Right lung (tissue), 2 donors: ENCODE measurements at regions not wholly inside any gene's neighbourhood (a gene's known extent, or its start where the extent isn't known, plus 50 kb on each side); places are given as distances from the start of the nearest gene placed in this dataset.

Experiments
- DNase-seq, 2 donors: peaks; one replicate each; pipeline ENCODE4 v3.0.0-alpha.2; 2013

GRCh38 chr18:67969458-67969857 lies 452.9 kb upstream of the DSEL start:
- no peak for DNase-seq

- no peak for DNase-seq
Observed at GRCh38 chr18:67966224-67966623, 449.7 kb upstream of the DSEL start.

GRCh38 chr18:67964462-67964861 lies 447.9 kb upstream of the DSEL start:
- DNase-seq = no peak

GRCh38 chr18:67961701-67962440 lies 445.4 kb upstream of the DSEL start:
- no peak for DNase-seq

DNA sequence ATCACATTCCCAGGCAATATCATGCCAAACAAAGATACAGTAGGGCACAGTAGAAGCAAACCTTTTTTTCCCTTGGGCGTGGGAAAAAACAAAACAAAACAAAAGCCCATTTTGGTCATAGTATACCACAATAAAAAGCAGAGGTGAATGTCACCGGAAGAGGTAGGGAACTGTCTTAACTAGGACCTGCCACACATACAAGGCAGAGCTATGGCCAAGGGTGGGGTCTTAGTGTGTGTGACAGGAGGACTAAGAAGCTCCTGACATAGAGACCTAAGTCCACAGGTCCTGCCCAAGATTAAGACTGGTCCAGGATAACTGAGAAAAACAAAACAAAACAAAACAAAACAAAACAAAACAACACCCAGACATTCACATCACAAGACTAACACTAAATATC lies 441.2 kb upstream of the DSEL start:
- DNase-seq = no peak

DNA sequence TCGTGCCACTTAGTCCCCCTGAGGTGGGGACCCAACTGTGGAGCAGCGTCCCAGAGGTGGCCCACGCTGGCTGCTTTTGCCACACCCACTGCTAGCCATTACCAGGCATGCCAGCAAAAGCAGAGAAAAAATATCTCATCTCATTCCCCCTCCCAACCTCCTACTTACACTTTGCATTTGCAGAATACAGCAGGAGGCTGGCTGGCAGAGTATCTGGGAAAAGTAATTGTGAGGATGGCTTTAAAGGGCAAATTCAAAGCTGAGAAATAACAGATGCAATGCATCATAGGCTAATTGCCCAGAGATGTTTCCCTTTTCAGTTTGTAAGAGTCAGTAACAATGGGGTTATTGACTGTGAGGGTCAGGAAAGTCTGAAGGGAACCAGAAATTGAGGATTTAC lies 438.1 kb upstream of the DSEL start:
- no peak for DNase-seq

DNA sequence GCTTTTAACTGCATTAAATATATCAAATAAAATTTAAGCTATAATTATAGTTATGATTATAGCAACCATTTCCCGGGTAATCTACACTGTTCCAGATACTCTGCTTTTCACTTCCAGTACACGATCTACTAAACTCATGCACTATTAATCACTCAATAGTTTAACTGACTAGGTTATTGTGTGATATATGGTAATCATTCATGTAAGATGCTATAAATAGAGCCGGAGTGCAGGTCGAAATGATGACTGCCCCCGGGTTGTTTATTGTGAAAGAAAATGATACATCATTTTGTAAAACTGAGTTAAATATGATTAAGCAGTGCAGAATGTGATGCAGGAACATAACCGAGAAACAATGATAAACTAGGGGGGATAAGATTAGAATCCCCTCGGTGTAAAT lies 434.6 kb upstream of the DSEL start:
- DNase-seq = no peak

- peak in 1 of 2 donors; percentile 5 for DNase-seq
Observed at GRCh38 chr18:67938660-67939059, 422.1 kb upstream of the DSEL start.

DNA sequence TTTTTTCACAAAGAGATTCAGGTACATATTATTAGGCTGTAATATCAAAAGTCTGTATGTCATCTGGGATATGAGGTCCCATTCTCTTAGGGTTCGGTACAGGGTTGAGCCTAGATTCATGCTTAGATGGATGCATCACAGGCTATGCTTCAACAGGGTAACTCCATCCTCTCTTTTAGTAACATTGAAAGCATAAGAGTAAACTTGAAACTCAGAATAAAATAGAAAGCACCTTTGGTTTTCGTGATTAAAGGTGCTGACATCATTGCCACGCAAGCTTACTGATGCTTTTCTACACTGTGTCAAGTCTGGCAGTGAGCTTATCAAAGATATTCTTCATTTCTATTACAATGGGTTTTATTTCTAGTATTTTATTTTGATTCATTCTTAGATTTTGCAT lies 419.1 kb upstream of the DSEL start:
- no peak for DNase-seq

GRCh38 chr18:67933271-67933670 lies 416.8 kb upstream of the DSEL start:
- DNase-seq = no peak

GRCh38 chr18:67932271-67932670 lies 415.8 kb upstream of the DSEL start:
- DNase-seq = no peak

GRCh38 chr18:67926929-67927864 lies 410.7 kb upstream of the DSEL start:
- DNase-seq = no peak

- DNase-seq = no peak
Observed at GRCh38 chr18:67924656-67925055, 408.1 kb upstream of the DSEL start.

DNA sequence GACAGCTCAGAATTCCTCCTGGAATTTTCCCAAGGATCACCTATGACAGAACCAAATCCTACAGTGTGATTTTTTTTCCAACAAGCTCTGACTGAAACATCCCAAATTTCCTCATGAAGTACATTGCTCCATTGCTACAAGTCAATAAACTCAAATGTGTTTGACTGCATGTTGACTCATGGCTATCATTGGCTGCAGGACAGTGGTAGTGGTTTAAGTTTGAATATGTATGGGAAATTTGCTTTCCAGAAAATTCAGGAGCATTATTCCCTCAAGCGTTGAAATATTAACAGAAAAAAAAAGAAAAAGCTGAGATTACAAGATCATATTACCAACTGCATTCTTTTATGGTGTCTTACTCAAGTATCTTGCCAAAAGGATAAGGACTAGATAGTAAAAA lies 402.8 kb upstream of the DSEL start:
- DNase-seq = no peak

DNA sequence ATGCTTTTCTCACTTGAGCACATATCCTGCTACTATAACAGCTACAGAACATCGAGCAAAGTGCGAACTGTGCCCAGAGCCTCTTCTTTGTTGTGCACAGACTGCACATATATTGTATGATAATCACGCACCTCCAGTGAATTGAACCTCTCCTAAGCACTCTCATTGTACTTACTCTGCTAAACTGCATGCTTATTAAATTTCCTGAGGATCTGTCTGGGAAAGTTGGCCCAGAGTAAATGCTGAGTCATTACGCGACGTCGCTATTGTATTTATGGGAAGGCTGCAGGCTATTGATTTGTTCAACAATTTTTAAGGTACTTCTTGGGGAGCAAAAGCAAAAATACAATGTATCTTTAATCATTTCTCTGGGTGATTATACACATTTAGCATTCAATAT lies 399.6 kb upstream of the DSEL start:
- no peak for DNase-seq

GRCh38 chr18:67913040-67913439 lies 396.5 kb upstream of the DSEL start:
- no peak for DNase-seq

GRCh38 chr18:67901573-67901972 lies 385.1 kb upstream of the DSEL start:
- DNase-seq = no peak

DNA sequence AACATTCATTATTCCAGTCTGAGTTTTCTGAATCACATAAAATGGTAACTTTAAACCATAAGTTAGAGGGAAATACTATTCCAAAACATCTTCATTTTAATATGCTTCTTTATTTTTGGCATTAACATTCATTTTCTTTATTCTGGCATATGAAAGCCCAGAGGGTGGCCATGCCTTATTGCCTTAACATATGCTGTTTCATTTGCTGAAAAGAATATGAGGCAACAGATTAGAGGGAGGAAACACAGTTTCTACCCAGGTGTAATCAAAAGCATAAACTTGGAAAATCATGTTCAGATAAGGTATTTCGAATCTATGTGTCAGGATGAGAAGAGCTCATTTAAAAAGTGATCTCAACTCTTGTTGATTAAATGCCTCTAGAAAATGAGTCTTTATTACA lies 379.9 kb upstream of the DSEL start:
- no peak for DNase-seq

DNA sequence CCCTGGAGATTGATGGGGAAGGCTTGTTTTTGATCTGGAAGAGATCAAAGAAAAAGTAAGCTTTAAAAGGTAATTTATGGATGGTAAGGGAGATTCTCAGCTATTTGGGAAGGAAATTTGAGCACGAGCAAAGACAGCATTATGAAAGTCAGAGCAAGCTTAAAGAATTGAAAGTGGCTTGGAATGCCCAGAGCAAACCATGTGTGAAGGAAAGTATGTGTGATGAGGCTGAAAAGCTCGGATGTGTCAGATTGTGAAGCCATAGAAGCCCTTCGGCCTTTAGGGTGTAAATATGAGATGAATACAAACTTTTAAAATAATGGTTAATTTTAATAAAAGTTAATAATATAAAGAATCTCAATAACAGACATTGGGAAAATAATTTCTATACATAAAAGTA lies 377.4 kb upstream of the DSEL start:
- DNase-seq = no peak

- no peak for DNase-seq
Observed at GRCh38 chr18:67876871-67877270, 360.4 kb upstream of the DSEL start.

GRCh38 chr18:67875944-67876343 lies 359.4 kb upstream of the DSEL start:
- no peak for DNase-seq

DNA sequence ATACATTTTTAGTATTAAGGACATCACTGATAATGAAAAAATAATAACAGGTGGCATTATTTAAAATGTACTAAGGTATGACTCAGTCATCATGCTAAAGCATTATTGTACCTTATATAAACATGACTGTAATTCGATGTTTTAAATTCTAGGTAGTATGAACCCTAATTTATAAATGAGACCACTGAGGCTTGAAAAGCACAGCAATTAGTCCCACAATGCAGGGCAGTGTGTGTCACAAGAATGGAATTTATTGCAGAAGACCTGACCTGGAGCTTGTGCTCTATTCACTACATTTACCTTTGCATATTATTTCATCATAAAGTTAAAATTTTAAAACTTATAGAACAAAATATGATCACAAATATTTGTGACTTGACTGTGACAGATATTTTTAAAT lies 358.5 kb upstream of the DSEL start:
- DNase-seq = no peak

DNA sequence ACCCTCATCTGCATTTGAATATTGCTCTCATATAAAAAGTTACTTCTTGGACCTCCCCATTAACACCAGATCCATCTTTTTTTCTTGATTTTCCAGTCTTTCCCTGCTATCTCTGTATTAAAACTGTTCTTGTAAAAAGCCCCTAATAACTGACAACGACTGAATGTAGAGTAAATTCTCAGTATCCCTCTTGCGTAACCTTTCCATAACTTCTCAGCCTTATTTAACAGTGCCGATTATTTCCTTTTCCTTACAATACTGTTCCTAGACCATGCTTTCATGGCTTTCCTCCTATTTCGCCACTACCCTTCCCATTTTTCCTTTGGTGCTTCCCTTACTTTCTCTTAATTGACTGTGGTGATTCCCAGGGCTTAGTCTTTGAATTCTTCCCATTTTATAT lies 348.9 kb upstream of the DSEL start:
- no peak for DNase-seq
